AG04450 (cell line): ENCODE measurements at regions not wholly inside any gene's neighbourhood (a gene's known extent, or its start where the extent isn't known, plus 50 kb on each side); places are given as distances from the start of the nearest gene placed in this dataset.

ENCODE experiments used
- CTCF ChIA-PET: fragments of 300-600, 350-600 bp; formaldehyde crosslinking; extraction: SDS; loops from one replicate; lab custom pipeline; 2022; ENCODE audit warnings: antibody characterized with exemption, inconsistent platforms; lab: Charles Lee
- POLR2A ChIA-PET: fragments of 350-600 bp; formaldehyde crosslinking; extraction: SDS; loops from one replicate; lab custom pipeline; 2021; ENCODE audit warnings: antibody characterized with exemption, inconsistent platforms; lab: Yijun Ruan, JAX
- DNase-seq: peaks from one replicate; pipeline ENCODE4 v3.0.0-alpha.2; 2011; ENCODE audit warnings: low read depth, low spot score
- H3K27ac ChIP-seq: one replicate; pipeline ENCODE4 v1.5.1; 2012; ENCODE audit warnings: low read depth, low read length, control low read depth
- H3K27me3 ChIP-seq: one replicate; pipeline ENCODE4 v1.6.0; 2012; ENCODE audit warnings: low read length; ENCODE audit not compliant: control insufficient read depth, insufficient read depth
- H3K4me3 ChIP-seq: 2 replicates; pipeline ENCODE4 v1.5.1; 2011; ENCODE audit warnings: mild to moderate bottlenecking, low read depth, low read length, control low read depth
- H3K9me3 ChIP-seq: 2 replicates; pipeline ENCODE4 v1.5.1; 2012; ENCODE audit warnings: low read length; ENCODE audit not compliant: control insufficient read depth, insufficient read depth
- CTCF ChIP-seq: IDR thresholded peaks from 2 replicates; pipeline ENCODE4 v1.5.1; 2011; ENCODE audit warnings: low read depth, low read length, control low read depth, inconsistent platforms

- no peak overlapping the region for H3K27ac ChIP-seq
- POLR2A ChIA-PET: no interaction called here
- CTCF ChIA-PET: no interaction called here
- no peak overlapping the region for H3K4me3 ChIP-seq
- TF ChIP-seq CTCF: no peak
- DNase-seq: no peak
- H3K9me3 ChIP-seq: no peaks in the 10 kb centered on the region
- H3K27me3 ChIP-seq: no peaks in the 10 kb centered on the region
Measured at GRCh38 chr1:208456487-208456886, 212.3 kb upstream of the PLXNA2 start.

- Histone ChIP-seq H3K27ac (no peak overlapping the region), H3K9me3 (no peaks in the 10 kb centered on the region), H3K4me3 (no peak overlapping the region), H3K27me3 (no peaks in the 10 kb centered on the region)
- TF ChIP-seq CTCF: no peak
- no peak for DNase-seq
- CTCF ChIA-PET: no interaction called here
- POLR2A ChIA-PET: no interaction called here
Measured at GRCh38 chr1:208460823-208461222, 216.6 kb upstream of the PLXNA2 start.

GRCh38 chr1:208461680-208462079, 217.5 kb upstream of the PLXNA2 start:
- CTCF ChIA-PET: no interaction called here
- TF ChIP-seq CTCF: no peak
- POLR2A ChIA-PET: no interaction called here
- H3K27ac ChIP-seq: no peak overlapping the region
- H3K4me3 ChIP-seq: no peak overlapping the region
- no peak for DNase-seq
- no peaks in the 10 kb centered on the region for H3K9me3 ChIP-seq
- no peaks in the 10 kb centered on the region for H3K27me3 ChIP-seq

GRCh38 chr1:208462761-208463160, 218.6 kb upstream of the PLXNA2 start:
- Histone ChIP-seq H3K27me3 (no peaks in the 10 kb centered on the region), H3K27ac (no peak overlapping the region), H3K4me3 (no peak overlapping the region), H3K9me3 (no peaks in the 10 kb centered on the region)
- POLR2A ChIA-PET: no interaction called here
- DNase-seq: no peak
- TF ChIP-seq CTCF: no peak
- CTCF ChIA-PET: no interaction called here

GRCh38 chr1:208465266-208465665, 221.1 kb upstream of the PLXNA2 start:
- no peak for TF ChIP-seq CTCF
- CTCF ChIA-PET: no interaction called here
- POLR2A ChIA-PET: no interaction called here

More at GRCh38 chr1:208465266-208465665, 221.1 kb upstream of the PLXNA2 start:
- no peak overlapping the region for H3K4me3 ChIP-seq
- H3K9me3 ChIP-seq: no peaks in the 10 kb centered on the region
- no peaks in the 10 kb centered on the region for H3K27me3 ChIP-seq
- DNase-seq: no peak
- no peak overlapping the region for H3K27ac ChIP-seq
